NCI-H187 treated with DMSO at 0.1 percent for 48 hours (cell line): ENCODE measurements at regions not wholly inside any gene's neighbourhood (a gene's known extent, or its start where the extent isn't known, plus 50 kb on each side); places are given as distances from the start of the nearest gene placed in this dataset.

Experiments used
- DNase-seq: peaks from one replicate; lab custom pipeline; 2025; lab: John Stamatoyannopoulos, UW

- no peak for DNase-seq
These were observed 145.7 kb upstream of the GLI2 start for GRCh38 chr2:120589771-120590608.

- no peak for DNase-seq
These were observed 144.8 kb upstream of the GLI2 start for GRCh38 chr2:120590841-120591240.

GRCh38 chr2:120591572-120591971 lies 144.1 kb upstream of the GLI2 start:
- DNase-seq = no peak

- no peak for DNase-seq
These were observed 143.6 kb upstream of the GLI2 start for GRCh38 chr2:120592084-120592483.

GRCh38 chr2:120593921-120594686 lies 141.6 kb upstream of the GLI2 start:
- no peak for DNase-seq

DNA sequence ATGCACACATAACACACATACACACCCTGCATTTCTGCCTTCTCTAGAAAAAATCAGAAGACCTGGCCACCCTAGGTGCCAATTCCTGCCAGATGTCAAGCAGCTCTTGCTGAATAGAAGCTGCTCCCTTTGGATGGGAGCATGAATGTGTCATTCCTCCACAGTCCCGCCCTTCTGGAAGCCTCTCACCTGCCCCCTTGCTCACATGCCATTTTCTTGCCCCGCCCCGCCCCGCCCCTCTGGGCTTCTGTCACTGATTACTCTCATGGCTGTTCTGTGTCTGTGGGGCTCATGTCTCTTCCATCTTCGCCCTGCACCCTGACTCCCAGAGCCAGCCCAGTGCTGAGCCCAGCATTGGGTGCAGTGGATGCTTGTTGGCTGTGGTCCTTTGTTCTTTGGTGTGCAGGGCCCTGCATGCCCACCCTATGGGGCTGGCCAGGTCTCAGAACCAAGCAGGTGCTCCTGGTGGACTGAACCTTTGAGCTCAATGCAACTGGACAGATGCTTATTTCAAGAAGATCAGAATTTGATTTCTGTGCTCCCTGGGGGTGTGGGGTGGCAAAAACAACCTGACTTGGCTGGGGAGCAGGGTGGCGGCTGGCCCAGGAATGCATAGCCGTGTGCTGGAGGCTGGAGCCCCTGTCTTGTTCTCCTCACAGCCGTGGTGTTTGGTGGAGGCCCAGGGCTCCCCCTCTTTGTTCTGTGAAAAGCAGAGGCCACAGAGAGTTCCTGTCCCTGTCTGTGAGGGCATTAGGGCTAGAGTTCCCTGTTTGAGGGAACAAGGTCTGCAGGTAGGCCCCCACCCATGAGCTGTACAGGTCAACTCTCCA lies 140.6 kb upstream of the GLI2 start:
- DNase-seq = no peak

DNA sequence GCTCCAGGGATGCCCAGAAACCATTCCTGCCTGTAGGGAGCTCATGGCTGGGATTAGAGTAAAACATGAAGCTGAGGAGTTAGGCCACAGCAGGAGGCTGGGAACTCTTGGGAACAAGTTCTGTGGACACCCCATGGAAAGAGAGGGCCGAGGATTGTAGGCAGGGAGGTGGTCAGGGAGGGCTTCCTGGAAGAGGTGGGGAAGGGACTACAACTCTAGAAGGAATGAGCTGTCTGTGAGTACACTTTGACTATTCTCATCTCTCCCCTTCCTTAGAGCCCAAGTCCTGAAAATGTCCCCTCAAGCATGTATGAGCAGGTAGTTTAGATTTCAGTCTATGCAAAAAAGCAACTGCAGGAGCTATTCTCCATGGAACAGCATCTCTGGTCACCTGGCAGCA lies 139.9 kb upstream of the GLI2 start:
- DNase-seq = no peak

GRCh38 chr2:120596191-120596811 lies 139.4 kb upstream of the GLI2 start:
- DNase-seq = no peak

GRCh38 chr2:120596990-120597594 lies 138.6 kb upstream of the GLI2 start:
- DNase-seq = no peak

DNA sequence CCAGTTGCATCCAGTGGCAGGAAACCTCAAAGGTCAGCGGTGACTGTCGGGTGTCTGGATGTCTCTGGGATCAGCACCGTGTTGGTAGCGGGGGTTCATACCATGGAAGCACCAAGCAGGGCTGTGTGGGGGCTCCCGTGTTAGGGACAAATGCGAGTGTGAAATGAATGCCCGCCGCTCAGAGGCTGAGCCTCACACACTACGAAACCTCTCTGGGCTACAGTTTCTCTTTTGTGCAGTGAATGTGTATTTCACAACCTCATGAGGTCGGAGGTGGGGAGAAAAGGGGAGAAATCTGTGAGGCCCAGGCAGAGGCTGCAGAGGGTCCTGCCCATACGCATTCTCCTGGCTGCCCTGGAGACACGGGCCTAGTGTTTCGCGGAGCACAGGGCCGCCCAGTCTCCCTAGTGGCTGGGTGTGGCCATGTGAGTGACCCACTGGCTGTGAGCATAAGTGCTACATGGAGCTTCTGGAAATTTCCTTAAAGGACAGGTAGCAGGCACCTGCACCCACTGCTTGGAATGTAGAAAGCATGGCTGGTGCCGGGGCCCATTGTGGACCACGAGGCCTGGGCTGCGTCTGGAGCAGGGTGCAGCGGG lies 138.0 kb upstream of the GLI2 start:
- no peak for DNase-seq

- no peak for DNase-seq
These were observed 137.3 kb upstream of the GLI2 start for GRCh38 chr2:120598416-120598815.

DNA sequence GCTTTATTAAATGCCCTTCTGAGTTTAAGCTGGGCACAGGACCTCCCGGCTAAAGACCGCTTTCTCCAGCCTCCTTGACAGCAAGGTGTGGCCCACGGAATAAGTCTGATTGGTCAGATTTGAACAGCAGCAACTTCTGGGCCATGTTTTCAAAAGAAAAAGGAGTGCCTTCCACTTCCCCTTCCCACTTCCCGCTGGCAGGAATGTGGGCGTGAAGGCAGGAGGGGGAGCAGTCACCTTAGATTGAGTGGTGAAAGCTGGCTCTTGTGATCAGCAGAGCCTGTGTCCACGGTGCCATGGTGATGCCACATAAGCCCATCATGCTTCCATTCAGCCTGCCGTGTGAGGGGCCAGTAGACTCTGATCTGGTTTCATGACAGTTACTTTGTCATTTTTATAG lies 136.6 kb upstream of the GLI2 start:
- DNase-seq = no peak

DNA sequence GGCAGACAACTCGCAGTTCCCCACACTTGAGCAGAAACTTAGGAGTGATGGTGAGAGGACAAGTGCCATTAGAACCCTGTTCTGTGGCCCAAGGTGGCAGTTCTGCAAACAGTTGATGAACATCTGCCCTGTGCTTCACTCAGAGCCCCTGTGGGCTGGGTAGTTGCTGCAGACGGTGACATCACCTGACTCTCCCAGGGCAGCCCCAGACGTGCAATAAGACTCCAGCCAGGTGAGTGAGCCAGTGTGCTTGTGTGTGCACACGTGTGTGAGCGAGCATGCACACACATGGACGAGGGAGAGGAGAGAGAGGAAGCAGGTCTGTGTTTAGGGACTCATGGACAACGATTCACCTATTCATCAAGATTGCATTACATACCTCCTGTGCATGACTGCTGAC lies 136.0 kb upstream of the GLI2 start:
- peak; percentile 25 for DNase-seq

DNA sequence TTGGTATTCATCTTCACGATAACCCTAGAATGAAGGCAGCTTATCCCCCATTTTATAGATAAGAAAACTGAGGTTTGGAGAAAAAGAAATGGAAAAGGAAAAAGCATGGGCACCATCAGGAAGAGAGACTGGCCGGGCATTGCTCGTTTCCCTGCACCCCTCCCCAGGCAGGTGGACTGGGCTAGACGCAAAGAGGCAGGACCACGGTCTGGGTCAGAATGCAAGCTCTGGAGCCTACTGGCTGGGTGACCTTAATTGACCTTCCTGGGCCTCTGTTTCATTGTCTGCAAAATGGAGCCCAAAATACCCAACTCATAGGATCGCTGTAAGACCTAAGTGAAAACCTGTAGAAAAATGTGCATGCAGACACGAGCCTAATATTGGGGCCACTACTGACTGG lies 135.3 kb upstream of the GLI2 start:
- DNase-seq = no peak

DNA sequence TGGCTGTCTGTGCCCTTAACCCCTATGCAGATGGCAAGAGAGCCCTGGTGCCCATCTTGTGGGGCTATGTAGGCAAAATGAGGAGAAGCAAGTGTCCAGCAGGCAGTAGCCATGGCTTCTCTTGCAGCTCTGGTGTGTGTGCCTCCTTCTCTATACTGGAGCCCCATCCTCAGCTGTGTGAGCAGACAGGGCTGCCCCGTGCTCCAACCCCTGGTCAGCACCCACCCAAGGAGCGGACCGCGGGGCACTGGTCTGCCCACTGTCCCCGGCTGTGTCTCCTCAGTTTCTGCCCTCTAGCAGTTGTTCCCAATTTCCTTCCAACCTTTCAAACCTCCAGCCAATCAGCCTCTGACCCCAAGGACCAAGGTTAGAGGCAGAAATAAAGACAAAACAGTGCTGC lies 134.9 kb upstream of the GLI2 start:
- no peak for DNase-seq

DNA sequence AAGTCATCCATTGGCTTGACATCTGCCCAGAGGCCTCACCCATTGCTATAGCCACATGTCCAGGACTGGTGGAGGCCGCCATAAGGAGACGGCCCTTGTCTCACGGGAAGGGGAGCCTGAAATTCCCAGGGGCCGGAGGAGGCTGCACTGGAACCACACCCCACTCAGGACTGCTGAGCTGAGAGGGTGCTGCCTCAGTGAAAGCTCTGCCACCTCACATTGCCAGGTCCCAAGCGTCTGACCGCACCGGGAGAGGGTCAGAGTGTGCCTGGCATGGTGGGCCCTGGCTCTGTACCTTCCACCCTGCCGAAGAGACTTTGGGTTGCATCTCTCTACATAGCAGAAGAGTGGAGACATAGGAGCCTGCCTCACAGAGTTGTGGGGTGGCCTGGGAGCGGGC lies 134.1 kb upstream of the GLI2 start:
- no peak for DNase-seq

DNA sequence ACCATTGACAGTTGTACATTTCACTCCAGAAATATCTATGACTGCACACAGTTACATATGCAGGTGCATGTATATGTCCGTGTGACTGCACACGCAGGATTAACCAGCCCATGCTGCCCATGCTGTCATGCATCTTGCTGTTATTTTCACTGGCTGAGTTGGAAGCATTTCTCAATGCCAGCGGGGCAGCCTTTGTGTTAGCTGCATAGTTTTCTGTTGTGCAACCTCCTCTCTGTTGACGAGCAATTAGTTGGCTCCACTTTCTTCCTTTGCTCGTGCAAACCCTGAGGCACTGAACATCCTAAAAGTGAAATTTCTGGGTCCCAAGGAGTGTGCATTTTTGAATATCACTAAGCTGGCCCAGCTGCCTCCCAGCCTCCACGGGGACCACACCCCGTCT lies 133.4 kb upstream of the GLI2 start:
- no peak for DNase-seq

DNA sequence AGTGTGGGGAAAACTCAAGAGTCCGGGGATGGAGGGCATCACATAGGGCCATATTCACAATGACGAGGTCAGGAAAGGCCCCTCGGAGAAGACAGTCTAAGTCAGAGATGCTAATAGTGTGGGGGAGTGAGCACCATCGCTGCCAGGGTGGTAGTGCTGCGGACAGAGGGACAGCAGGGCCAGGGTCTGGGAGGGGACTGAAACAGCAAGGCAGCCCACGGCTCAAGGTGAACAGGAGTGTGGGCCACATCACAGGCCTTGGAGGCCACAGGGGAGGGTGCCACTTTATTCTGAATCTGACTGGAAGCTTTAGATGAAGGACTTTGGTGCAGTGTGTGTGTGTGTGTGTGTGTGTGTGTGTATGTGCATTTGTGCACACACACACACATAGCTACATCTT lies 130.9 kb upstream of the GLI2 start:
- no peak for DNase-seq

DNA sequence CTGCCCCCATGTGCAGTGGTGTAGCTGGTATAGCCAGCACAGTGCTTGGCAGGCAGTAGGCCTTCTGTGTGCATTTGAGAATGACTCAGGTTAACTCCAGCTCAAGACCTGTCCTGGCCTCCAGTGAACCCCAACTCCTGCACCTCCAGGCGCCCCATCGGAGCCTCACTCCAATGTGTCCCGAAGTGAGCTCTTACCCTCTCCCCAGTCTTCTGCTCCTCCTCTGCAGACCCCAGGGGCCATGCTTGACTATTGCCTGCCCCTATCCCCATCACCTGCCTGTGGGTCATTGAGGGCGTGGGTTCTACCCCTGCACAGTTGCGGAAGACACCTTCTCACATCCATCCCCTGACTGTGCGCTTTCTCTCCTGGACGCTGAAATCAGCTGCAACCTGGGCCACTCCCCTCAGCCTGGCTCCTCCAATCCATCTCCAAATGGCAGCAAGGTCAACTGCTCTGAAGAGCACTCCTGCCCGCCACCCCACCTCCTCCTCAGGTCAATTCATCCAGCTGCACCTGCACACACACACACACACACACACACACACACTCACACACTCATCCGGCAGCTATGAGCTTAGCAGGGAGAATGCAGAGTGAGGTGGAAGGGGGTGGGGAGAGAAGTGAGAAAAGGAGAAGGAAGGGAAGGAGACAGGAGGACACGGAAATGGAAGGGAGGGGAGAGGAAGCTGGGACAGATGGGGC lies 130.3 kb upstream of the GLI2 start:
- peak; percentile 30 for DNase-seq

DNA sequence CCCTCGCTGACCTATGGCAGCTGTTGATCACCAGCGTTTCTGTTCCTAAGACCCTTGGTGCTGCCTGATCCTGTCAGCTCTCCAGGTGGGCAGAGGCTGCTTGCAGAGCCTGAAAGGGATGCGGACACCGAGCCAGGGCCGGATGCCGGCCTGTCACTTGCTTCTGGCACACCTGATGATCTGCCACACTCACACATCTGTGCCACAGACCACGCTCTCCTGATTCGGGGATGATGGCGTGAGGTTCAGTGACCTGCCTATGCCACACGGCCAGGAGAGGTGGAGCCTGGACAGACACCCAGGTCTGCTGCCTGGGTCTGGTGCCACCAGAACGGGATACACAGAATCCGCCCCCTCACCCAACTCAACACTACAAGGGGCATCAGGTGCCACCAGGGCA lies 129.4 kb upstream of the GLI2 start:
- no peak for DNase-seq

DNA sequence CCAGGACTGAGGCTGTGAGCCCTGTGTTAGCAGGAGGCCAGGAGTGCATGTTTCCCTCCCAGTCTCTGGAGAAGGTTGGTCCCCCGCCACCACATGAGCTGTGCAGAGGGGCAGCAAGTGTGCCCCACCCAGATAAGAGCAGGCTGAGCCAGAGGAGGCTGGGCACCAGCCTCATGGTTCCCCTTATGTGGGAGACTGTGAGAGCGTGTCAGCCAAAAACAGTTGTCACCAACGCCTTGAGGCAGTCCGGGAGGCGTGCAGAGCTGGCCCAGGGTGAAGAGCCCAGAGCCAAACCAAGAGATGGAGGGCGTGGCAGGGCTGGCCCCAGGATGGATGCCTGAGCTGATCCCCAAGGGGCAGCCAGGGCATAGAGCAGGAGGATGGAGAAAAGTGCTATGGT lies 128.7 kb upstream of the GLI2 start:
- DNase-seq = no peak
